GM21723 (cell line): ENCODE measurements at regions not wholly inside any gene's neighbourhood (a gene's known extent, or its start where the extent isn't known, plus 50 kb on each side); places are given as distances from the start of the nearest gene placed in this dataset.
"Not testable (repeated sequence)": the region's sequence is repeated elsewhere in the genome, so short reads cannot be mapped to it uniquely, and the experiment has no call there.

Experiments used
- ATAC-seq: cut with Tn5 transposase; IDR thresholded peaks from one replicate; pipeline ENCODE4 v1.9.1; 2021; ENCODE audit warnings: mild to moderate bottlenecking, moderate library complexity; ENCODE audit not compliant: unreplicated experiment

DNA sequence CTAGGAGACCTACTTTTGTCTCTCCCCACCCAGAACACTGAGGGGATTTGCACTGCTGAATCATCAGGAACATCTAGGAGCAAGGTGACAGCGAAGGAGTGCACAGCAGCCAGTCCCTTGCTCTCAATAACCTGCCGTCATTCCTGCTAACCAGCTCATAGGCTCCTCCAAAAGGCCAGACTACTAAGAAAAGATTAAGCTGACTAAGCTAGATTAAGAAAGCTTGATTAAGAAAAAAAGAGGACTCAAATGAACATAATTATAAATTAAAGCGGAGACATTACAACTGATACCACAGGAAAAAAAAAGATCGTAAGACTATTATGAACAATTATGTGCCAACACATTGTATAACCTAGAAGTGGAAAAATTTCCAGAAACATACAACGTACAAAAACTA lies 1254.8 kb upstream of the CHAC2 start:
- ATAC-seq: no peak

DNA sequence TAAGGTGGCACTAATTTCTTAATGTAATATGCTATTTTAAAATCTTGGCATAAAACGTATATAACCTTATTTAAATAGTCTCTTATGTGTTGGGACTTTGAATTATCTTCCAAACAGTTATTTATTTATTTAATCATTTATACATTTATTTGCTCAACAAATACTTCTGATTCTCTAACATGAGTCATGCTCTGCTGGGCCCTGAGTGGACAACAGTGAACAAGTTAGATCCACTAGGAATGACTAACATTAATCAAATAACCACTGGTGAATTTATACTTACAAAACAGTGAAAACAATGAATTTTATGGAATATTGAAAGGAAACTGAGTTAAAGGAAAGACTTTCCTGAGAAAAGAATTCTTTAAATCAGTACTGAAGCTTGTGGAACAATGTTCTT lies 1257.2 kb upstream of the CHAC2 start:
- ATAC-seq: no peak

DNA sequence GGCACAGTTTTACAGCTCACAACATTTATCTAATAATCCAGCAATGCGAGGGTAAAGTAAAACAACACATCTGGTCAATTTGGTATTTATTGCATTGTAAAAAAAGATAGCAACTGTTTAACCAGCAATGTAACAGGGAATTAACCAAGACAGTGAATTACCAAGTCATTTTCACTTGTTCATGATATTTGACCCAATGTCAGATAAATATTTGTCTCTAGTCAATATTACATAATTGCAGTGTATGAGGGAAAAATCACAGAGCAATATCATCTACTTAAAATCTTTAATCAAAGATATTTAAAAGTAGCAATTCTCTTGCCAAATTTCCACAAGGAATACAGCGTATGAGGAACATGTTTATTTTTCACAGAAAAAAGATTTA lies 1265.1 kb upstream of the CHAC2 start:
- no peak for ATAC-seq

DNA sequence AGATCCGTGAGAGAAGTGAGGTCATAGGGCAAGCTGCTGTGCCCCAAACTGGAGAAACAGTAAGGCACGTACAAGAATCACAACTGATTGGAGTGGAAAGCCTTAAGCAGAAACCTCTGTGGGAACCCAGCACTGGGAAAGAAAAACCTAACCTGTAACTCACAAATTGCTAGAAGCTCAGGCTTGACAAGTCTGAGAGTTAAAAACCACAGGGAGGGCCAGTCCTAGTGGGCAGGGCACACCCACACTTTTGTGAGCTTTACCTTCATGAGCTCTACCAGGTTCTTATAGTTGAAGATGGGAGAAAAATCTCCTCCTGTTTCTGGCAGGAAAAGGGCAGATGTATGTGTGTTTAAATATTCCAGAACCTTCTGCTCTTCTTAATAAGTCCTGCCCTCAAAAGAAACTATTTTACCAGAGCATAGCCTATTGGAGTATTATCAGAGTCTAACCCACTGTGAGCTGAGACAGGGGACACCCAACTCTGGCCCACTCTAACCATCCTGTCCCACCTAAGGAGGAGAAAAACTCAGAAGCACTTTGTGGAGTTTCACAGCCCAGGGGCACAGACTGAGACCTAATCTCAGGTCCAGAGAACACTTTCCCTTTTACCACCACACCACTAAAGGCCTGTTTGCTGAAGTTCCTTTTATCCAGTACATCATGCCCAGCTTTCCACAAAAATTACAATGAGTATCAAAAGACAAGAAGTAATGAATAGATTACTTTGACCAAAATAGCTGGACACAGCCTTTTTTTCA lies 1265.7 kb upstream of the CHAC2 start:
- ATAC-seq: no peak

DNA sequence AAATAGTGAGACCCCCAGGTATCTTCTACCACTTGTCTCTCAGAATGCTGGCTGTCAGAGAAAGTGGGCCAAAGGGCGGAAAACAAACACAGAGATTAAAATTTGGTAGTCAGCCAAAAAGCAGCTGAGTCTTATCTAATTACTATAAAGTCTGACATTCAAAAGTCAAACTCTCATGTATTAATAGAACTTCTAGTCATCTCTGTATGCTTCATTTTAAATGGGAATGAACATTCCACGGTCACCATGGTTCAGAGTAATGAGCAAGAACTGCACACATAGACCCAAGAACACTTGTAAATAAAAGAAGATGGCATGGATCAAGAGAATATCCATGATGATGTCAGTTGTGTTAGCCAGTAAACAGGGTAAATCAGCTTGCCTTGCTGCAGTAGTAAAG lies 1267.0 kb upstream of the CHAC2 start:
- no peak for ATAC-seq

DNA sequence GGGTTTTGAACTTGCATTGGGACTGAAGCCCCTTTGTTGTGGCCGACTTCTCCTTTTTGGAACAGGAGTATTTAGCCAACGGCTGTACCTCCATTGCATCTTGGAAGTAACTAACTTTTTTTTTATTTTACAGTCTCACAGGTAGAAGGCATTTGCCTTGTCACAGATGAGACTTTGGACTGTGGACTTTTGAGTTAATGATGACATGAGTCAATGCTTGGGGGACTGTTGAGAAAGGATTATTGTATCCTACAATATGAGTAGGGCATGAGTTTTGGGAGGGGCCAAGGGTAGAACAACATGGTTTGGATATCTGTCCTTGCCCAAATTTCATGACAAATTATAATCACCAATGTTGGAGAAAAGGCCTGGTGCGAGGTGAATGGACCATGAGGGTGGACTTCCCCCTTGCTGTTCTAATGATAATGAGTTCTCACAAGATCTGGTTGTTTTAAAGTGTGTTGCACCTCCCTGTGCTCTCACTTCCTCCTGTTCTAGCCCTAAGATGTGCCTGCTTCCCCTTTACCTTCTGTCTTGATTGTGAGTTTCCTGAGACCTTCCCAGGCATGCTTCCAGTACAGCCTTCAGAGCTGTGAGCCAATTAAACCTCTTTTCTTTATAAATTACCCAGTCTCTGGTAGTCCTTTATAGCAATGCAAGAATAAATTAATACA lies 1269.4 kb upstream of the CHAC2 start:
- ATAC-seq: no peak

DNA sequence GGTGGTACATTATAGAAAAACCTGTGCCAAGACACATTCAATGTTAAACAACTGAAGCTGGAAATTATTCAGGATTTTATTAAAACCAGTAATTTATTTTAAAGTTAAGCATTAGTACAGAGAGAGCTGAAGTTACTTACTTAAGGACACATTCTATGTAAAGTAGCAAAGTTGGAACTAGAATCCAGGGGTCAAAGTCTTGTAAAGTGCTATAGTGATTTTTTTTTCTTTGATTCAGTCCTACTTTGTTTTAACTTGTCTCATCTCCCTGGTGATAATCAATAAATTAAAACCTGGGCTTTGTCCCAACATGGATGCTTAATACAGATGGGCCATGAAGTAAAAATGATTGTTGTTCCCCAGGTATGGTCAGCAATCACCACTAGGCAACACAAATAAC lies 1271.8 kb upstream of the CHAC2 start:
- ATAC-seq: no peak

DNA sequence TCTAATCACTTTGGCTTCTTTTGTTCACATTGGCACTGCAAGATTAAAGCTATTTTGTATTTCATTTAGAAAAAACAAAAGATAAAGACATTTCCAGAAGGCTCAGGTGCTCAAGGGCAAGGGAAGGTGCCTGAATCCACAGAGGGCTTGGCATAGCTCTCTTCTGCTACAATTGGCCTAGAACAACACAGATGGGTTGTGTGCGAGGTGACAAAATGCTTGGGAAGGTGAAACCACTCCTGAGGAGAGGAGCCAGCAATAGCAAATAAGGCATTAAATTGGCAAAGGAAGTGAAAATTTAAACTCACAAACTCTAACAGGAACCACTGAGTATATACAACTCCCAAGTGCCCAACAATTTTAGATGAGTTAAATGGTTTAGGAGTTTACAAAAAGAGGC lies 1290.4 kb upstream of the CHAC2 start:
- ATAC-seq: no peak

DNA sequence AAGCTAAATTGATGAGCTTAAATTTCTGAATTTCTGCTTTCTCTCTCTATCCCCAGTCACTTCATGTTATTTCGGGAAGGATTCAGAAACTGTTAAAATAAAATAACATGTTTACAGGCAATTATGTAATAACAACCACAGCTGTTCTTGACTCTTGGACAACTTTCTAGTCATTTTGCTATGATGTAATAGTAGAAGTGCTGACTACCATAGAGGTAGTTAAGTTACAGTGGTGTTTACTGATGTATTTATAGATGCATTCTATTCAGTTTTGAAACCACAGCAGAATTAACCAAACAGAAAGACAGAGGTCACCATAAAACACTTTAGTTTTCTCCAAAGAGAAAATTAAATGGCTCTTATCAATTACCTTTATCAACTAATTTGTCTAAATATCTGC lies 1292.0 kb upstream of the CHAC2 start:
- no peak for ATAC-seq

DNA sequence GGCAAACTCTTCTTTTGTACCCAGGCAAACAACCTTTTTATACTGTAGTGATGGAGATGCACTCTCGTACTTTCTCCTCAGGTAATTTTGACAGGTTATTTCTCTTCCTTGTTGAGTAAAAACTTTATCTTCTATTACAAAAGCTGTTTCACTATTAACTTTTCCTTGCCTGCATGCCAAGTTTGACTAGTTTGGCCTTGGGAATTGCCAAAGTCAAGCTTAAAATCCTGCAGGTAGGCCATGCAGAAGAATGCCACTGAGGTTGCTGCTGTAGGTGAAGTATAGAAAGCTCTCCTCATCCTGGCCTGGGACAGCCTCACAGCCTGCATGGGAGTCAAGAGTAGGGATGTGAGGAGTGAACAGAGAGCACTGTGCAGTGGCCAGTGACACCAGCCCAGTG lies 1293.5 kb upstream of the CHAC2 start:
- no peak for ATAC-seq

DNA sequence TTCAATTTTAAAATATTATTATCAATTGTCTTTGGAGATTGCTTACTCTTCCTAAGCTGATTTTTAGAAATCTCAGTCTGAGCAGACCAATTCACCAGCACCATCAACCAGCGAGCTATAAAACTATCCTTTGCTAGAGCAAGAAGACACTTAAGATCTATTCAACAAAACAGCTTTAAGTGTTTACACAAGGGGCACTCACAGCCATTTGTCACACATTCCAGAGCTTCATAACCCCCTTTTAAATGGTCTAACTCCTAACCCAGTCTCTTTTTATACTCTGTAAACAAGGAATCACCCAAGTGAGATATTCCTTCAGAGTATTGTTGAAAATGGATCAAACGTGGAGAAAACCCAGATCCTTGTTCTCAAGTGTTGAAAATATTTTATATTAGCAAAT lies 1294.1 kb upstream of the CHAC2 start:
- no peak for ATAC-seq

DNA sequence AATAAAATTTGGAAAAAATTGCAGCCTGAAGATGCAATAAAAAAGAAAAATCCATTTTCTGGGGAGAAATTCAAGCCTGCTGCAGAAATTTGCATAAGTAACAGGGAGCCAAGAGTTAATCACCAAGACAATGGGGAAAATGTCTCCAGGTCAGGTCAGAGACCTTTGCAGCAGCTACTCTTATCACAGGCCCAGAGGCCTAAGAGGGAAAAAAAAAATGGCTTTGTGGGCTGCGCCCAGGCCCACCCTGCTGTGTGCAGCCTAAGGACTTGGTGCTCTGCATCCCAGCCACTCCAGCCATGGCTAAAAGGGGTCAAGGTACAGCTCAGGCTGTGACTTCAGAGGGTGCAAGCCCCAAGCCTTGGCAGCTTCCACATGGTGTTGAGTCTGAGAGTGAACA lies 1297.1 kb upstream of the CHAC2 start:
- not testable (repeated sequence) for ATAC-seq

DNA sequence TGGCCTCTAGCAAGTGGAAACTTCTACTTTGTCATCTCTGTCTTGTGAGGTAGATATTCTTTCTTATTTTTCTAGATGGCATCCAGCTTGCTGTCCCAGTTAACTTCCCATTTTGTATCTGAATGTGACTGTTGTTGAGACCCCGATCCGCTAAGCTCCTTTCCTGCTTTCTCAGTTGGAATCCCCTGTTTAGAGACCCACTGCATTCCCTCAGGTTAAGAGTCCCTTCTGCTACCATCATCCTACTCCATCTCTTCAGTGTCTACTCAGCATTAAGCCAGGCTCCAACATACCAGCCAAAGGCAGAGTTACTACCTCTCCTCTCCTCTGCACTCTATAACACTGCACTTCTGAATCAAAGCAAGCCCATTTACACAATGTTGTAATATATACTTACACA lies 1300.4 kb upstream of the CHAC2 start:
- ATAC-seq: no peak

DNA sequence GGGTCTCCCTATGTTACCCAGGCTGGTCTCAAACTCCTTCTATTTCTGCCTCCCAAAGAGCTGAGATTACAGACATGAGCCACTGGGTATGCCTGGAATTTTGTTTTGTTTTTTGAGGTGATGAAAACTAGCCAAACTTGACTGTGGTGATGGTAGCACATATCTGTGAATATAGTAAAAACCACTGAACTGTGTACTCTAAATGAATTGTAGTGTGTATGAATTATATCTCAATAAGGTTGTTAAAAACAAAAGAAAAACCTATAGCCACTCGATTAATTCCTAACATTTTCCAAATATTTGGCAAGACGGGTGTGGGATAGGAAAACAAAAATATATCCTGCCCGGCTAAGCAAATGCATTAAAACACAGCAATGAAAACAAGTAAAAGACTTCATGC lies 1302.3 kb upstream of the CHAC2 start:
- no peak for ATAC-seq

DNA sequence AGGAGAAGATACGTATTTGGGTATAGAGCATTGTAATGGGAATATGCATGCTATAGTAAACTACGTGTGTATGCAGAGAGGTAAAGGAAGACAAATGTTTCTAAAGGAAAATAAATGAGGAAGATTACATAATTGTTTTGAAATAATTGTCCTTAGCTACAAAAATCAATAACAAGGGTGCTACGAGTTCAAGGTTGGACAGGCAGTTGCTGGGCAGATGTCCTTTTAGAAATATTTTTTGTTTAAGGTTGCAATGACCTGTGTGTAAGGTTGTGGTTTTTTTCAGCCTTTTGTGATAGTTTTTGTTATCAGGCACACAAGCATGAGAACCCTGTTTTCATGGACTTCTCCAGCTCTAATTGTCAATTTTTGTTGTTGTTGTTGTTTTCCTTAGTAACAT lies 1304.1 kb upstream of the CHAC2 start:
- no peak for ATAC-seq

DNA sequence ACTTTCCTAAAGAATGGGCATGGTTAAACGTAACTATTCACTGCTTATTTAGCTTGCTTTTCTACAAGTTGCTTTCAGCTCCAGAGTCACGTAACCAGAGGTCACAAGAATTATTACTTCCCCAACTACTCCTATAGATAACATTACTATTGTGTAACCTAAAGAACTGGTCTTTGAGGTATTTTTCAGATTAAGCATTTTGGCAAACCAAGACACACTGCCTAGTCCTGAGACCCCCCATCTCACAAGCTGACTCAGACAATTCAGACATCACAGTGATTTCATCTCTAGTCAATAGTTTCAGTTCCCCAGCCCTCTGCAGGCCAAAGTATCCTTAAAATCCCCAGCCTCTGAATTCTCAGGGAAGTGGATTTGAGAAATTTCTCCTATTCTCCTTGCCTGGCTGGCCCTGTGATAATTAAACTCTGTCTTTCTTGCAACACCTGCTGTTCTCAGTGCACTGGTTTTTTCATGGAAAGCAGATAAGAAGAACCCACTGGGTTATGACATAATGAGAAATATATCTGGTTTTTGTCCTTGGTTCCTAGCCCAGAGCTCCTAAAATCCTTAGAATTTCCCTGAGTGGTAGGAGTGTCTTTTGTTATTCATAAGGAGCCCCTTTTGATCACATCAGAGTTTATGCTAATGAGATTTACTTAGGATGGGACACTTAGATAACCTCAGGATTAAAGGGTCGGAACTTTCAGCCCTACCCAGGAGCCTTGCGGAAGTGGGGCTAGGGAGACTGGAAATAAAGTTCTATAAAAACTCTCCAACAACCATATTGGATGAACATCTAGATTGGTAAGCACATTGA lies 1310.8 kb upstream of the CHAC2 start:
- no peak for ATAC-seq

DNA sequence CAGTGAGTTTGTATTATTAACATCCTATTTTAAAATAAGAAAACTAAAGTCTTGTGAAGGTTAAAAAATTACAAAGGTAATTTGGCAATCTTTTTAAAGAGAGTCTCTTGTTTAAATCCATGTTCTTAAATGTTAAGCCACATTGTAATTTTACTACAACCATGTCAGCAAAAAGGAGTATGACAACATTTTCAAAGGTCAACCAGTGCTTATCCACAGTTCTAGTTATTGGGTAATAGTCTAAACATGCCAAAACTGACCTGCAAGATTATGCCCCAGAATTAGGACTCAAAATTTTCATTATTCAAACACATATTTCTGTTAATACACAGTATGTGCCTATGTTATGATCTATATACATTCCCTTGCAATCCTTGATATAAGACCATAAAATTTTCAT lies 1312.6 kb upstream of the CHAC2 start:
- ATAC-seq: no peak

DNA sequence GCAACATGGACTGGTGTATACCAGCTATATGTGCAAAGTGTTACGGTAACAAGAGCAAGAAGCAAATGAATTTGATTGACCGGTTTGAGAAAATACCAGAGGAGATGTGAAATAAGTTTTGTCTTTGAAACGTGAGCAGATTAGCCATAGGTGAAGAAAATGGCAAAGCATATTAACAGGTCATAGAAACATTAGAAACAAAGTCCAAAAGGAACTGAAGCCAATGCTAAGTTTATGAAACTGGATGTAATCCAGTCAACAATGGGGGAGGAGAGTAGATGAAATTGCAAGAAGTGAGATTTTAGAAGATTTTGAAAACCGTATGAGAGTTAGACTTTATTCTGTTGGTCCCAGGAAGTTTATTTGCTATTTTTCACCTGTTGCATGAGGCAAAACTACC lies 1315.4 kb upstream of the CHAC2 start:
- ATAC-seq: no peak

DNA sequence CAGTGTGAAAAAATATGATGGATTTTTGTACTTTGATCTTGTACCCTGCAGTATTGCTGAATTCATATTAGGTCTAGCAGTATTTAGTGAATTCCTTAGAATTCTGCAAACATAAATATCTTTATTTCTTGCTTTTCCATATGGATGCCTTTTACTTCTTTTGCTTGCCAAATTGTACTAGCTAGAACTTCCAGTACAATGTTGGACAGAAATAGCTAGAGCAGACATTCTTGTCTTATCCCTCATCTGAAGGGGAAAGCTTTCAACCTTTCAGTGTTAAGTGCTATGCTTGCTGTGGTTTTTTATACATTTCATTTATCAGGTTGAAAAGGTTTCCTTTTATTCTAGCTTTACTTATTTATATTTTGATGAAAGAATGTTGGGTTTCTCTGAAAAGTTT lies 1321.9 kb upstream of the CHAC2 start:
- ATAC-seq: no peak

DNA sequence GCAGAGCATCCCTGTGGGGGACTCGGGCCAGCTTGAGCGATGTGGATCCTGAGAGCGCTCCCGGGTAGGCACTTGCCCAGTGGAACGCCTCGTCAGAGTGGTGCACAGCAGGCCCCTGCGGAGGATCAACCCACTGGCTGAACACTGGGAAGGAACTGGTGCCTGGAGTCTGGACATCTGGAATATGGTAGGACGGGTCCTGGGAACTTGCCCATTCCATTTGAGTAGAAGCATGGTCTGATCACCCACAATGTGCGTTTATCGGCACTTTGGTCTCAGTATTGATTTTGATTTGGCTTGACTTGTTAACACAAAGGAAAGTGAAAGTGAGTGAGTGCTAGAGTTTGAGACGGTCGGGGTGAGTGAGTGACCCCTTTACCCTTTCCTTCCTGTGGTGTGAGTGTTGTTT lies 1336.2 kb upstream of the CHAC2 start:
- no peak for ATAC-seq

DNA sequence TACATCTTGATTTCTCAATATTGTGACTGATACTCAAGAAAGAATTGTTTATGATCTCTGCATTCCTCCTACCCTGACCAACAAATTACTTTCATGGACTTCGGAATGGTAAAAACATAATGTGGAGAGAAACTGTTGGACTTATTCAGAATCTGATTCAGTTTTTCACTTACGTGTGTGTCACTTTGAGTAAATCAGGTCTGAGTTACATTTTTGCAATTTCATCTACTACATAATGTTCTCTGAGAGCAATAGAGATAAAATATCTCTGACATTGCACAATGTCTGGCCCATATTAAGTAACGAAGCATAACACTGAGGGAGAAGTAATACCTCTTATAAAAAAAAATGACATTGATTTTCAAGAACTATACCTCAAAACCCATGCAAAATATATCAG lies 1337.9 kb upstream of the CHAC2 start:
- ATAC-seq: no peak

DNA sequence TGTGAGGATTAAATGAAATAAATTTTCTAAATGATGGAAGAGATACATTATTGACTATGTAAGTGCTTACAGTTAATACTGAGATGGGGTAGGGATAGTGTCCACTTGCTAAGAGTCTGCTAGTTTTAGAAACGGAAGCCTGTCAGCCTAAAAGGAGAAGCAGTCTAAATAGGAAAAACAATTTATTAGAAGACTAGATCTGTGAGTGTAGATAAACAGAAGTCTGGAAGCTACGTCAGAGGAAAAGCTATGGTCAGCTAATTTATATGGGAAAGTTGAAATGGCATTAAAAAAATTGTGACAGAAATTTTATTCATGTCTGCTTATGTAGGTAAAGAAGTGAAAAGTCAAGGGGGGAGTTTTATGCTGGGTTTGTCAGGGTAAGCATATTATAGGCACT lies 1338.4 kb upstream of the CHAC2 start:
- ATAC-seq: no peak
